ENCODE measurements at regions not wholly inside any gene's neighbourhood (a gene's known extent, or its start where the extent isn't known, plus 50 kb on each side); places are given as distances from the start of the nearest gene placed in this dataset.

DNA sequence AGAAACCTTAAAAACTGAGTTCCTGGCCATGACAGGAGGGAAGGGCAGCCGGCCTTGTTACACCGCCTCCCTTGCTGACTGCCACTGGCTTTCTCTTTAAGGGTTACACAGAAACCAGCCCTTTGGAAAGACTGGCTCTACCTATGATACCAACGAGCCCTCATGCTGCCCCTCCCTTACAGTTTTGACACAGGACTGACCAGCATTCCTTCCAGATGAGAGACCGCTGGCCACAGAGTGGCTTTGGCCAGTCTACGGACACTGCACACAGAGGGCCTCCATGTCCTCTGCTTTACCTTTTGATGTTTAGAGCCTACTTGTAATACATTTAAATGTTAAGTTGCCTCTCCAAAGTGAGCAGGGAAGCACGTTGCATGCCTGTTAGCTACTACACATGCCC lies 243.2 kb upstream of the GMDS start:
- Histone ChIP-seq H3K9ac (ENCODE audit: low read length in 2 of 2) (no peak overlapping the region), H3K4me3 (ENCODE audit: low read length in 2 of 2) (no peak overlapping the region), H3K36me3 (ENCODE audit: control insufficient read depth in 2 of 2, insufficient read depth in 2 of 2, low read length in 2 of 2) (no peaks in the 10 kb centered on the region), H3K27ac (ENCODE audit: low read length) (no peak overlapping the region), H3K4me1 (ENCODE audit: control insufficient read depth, insufficient read depth, low read length) (no peaks in the 10 kb centered on the region), H3K9me3 (ENCODE audit: control insufficient read depth in 2 of 2, low read length in 2 of 2) (peaks cover 0 to 4% of the 10 kb centered on the region in 2 donors), H3K27me3 (ENCODE audit: control insufficient read depth in 1 of 2, insufficient read depth in 2 of 2, low read length in 2 of 2) (no peaks in the 10 kb centered on the region)

DNA sequence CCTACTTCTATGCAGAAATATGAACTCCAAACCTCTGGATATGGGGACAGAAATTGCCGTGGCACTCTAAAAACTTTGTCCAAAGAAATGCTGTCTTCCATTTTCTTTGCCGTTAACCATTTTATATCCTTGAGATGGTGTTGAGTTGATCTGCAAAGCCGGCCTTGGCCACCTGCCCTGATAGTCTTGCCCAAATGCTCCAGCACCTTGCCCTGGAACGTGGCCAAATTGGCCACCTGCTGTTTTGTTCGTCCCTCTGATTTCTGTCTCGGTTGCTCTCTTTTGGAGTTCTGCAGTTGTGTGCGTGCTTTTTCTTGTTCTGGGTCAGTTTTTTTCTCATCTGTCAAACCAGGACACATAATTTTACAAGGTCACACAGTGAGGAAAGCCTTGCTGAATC lies 239.7 kb upstream of the GMDS start:
- peaks cover 0 to 8% of the 10 kb centered on the region in 2 donors for H3K9me3 ChIP-seq (ENCODE audit: control insufficient read depth in 2 of 2, low read length in 2 of 2)
- no peaks in the 10 kb centered on the region for H3K36me3 ChIP-seq (ENCODE audit: control insufficient read depth in 2 of 2, insufficient read depth in 2 of 2, low read length in 2 of 2)
- peaks cover 5% of the 10 kb centered on the region for H3K4me1 ChIP-seq (ENCODE audit: control insufficient read depth, insufficient read depth, low read length)
- H3K27me3 ChIP-seq (ENCODE audit: control insufficient read depth in 1 of 2, insufficient read depth in 2 of 2, low read length in 2 of 2): no peaks in the 10 kb centered on the region
- no peak overlapping the region for H3K9ac ChIP-seq (ENCODE audit: low read length in 2 of 2)
- H3K27ac ChIP-seq (ENCODE audit: low read length): no peak overlapping the region
- H3K4me3 ChIP-seq (ENCODE audit: low read length in 2 of 2): no peak overlapping the region

DNA sequence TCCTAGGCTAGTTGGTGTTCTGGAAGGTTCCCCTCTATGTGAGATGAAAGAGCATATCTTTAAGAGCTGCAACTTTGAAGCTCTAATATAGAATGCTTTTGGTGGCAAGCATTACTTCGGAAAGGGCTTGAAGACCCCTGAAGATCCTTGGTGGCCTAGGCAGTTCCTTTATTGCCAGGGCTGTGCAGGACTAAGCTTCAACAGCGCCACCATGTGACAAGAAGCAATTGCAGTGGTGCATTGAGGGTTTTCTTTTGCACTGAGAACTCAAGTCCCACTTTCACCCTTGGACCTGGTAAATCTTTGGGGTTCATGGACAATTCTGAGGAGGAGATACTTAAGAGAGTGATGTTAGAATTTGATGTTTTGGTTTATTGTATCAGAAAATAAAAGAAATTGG lies 237.4 kb upstream of the GMDS start:
- H3K4me3 ChIP-seq (ENCODE audit: low read length in 2 of 2): no peak overlapping the region
- peaks cover 0 to 8% of the 10 kb centered on the region in 2 donors for H3K9me3 ChIP-seq (ENCODE audit: control insufficient read depth in 2 of 2, low read length in 2 of 2)
- H3K4me1 ChIP-seq (ENCODE audit: control insufficient read depth, insufficient read depth, low read length): peaks cover 12% of the 10 kb centered on the region
- H3K27ac ChIP-seq (ENCODE audit: low read length): no peak overlapping the region
- H3K9ac ChIP-seq (ENCODE audit: low read length in 2 of 2): no peak overlapping the region
- H3K27me3 ChIP-seq (ENCODE audit: control insufficient read depth in 1 of 2, insufficient read depth in 2 of 2, low read length in 2 of 2): no peaks in the 10 kb centered on the region
- H3K36me3 ChIP-seq (ENCODE audit: control insufficient read depth in 2 of 2, insufficient read depth in 2 of 2, low read length in 2 of 2): no peaks in the 10 kb centered on the region

- Histone ChIP-seq H3K4me3 (ENCODE audit: low read length in 2 of 2) (no peak overlapping the region), H3K9ac (ENCODE audit: low read length in 2 of 2) (no peak overlapping the region), H3K27me3 (ENCODE audit: control insufficient read depth in 1 of 2, insufficient read depth in 2 of 2, low read length in 2 of 2) (no peaks in the 10 kb centered on the region), H3K9me3 (ENCODE audit: control insufficient read depth in 2 of 2, low read length in 2 of 2) (peaks cover 0 to 8% of the 10 kb centered on the region in 2 donors), H3K36me3 (ENCODE audit: control insufficient read depth in 2 of 2, insufficient read depth in 2 of 2, low read length in 2 of 2) (no peaks in the 10 kb centered on the region), H3K4me1 (ENCODE audit: control insufficient read depth, insufficient read depth, low read length) (peaks cover 12% of the 10 kb centered on the region), H3K27ac (ENCODE audit: low read length) (no peak overlapping the region)
Observed at GRCh38 chr6:2481307-2481706, 235.9 kb upstream of the GMDS start.

DNA sequence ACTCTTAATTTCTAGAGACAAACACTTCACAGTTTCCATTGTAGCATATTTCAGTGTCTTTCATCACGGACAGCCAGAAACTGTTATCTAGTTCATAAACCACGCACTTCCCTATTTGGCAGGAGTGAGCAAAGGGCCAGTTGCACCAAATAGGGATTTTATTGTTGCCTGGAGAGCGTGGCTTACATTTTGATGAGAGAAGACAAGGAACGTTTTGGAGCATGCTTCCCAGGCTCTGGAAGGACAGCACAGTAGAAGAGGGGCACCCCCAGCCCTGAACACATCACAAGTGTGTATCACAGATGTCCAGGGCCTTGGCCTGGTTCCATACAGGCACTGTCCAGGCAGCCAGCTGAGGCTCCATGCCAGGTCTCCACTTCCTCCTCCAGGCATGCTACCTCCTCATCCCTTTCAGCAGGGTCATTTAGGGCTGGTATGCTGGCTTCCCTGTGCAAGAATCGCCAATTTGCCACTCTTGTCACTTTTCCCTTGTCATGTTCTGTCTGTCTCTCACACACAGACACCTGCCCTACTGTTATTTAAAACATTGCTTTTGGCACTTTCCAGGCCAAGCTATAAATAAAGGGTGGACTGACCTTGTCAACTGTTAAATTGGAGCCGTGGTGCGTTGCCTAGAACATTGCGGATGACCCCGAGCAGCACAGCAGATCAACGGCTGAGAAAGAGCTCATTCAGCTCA lies 235.0 kb upstream of the GMDS start:
- Histone ChIP-seq H3K27ac (ENCODE audit: low read length) (no peak overlapping the region), H3K27me3 (ENCODE audit: control insufficient read depth in 1 of 2, insufficient read depth in 2 of 2, low read length in 2 of 2) (no peaks in the 10 kb centered on the region), H3K4me1 (ENCODE audit: control insufficient read depth, insufficient read depth, low read length) (peaks cover 12% of the 10 kb centered on the region), H3K4me3 (ENCODE audit: low read length in 2 of 2) (no peak overlapping the region), H3K9me3 (ENCODE audit: control insufficient read depth in 2 of 2, low read length in 2 of 2) (peaks cover 0 to 8% of the 10 kb centered on the region in 2 donors), H3K36me3 (ENCODE audit: control insufficient read depth in 2 of 2, insufficient read depth in 2 of 2, low read length in 2 of 2) (no peaks in the 10 kb centered on the region), H3K9ac (ENCODE audit: low read length in 2 of 2) (no peak overlapping the region)

DNA sequence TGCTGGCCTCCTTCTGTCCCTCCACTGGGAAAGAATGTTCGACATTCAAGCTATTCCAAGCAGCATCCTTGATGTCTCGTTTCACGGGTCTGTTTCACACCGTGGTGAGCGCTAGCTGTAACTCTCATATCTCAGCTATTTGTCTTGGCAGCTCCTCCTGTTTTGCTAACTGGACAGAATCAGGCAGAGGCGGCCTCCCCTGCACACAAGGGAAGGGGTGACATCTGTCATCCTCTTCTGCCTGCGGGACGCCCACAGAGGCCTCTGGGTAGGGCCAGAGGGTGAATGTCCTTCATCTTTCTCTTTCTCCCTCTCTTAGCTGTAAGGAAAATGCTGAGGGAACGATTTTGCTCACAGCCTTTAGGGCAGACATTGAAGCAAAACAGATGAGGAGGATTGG lies 232.8 kb upstream of the GMDS start:
- Histone ChIP-seq H3K9ac (ENCODE audit: low read length in 2 of 2) (no peak overlapping the region), H3K27me3 (ENCODE audit: control insufficient read depth in 1 of 2, insufficient read depth in 2 of 2, low read length in 2 of 2) (no peaks in the 10 kb centered on the region), H3K27ac (ENCODE audit: low read length) (no peak overlapping the region), H3K36me3 (ENCODE audit: control insufficient read depth in 2 of 2, insufficient read depth in 2 of 2, low read length in 2 of 2) (no peaks in the 10 kb centered on the region), H3K4me1 (ENCODE audit: control insufficient read depth, insufficient read depth, low read length) (peaks cover 12% of the 10 kb centered on the region), H3K4me3 (ENCODE audit: low read length in 2 of 2) (no peak overlapping the region), H3K9me3 (ENCODE audit: control insufficient read depth in 2 of 2, low read length in 2 of 2) (peaks cover 3 to 4% of the 10 kb centered on the region in 2 donors)

DNA sequence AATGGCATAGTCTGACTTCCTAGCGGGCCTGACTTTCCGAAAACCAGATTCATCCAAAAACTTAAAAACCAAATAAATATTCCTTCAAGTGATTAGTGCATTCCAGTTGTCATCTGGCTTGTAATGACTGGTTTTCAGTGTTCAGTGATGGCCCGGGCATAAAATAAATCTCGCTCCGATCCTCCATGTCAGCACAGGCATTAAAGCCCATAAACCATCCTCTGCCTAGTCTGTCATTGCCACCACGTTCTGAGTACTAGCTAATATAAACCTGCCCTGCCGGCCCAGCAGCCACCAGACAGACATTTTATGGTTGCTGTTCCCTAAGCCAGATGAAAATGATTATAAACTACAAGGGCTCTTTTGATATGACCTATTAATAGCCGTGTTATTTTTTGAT lies 232.3 kb upstream of the GMDS start:
- Histone ChIP-seq H3K27ac (ENCODE audit: low read length) (no peak overlapping the region), H3K4me3 (ENCODE audit: low read length in 2 of 2) (no peak overlapping the region), H3K36me3 (ENCODE audit: control insufficient read depth in 2 of 2, insufficient read depth in 2 of 2, low read length in 2 of 2) (no peaks in the 10 kb centered on the region), H3K9ac (ENCODE audit: low read length in 2 of 2) (no peak overlapping the region), H3K9me3 (ENCODE audit: control insufficient read depth in 2 of 2, low read length in 2 of 2) (peaks cover 2 to 3% of the 10 kb centered on the region in 2 donors), H3K4me1 (ENCODE audit: control insufficient read depth, insufficient read depth, low read length) (peaks cover 12% of the 10 kb centered on the region), H3K27me3 (ENCODE audit: control insufficient read depth in 1 of 2, insufficient read depth in 2 of 2, low read length in 2 of 2) (no peaks in the 10 kb centered on the region)

- H3K27me3 ChIP-seq (ENCODE audit: control insufficient read depth in 1 of 2, insufficient read depth in 2 of 2, low read length in 2 of 2): no peaks in the 10 kb centered on the region
- no peak overlapping the region for H3K4me3 ChIP-seq (ENCODE audit: low read length in 2 of 2)
- H3K27ac ChIP-seq (ENCODE audit: low read length): no peak overlapping the region
- peaks cover 0 to 3% of the 10 kb centered on the region in 2 donors for H3K9me3 ChIP-seq (ENCODE audit: control insufficient read depth in 2 of 2, low read length in 2 of 2)
- H3K36me3 ChIP-seq (ENCODE audit: control insufficient read depth in 2 of 2, insufficient read depth in 2 of 2, low read length in 2 of 2): no peaks in the 10 kb centered on the region
- H3K9ac ChIP-seq (ENCODE audit: low read length in 2 of 2): no peak overlapping the region
- H3K4me1 ChIP-seq (ENCODE audit: control insufficient read depth, insufficient read depth, low read length): peaks cover 12% of the 10 kb centered on the region
Observed at GRCh38 chr6:2477250-2477649, 231.8 kb upstream of the GMDS start.

DNA sequence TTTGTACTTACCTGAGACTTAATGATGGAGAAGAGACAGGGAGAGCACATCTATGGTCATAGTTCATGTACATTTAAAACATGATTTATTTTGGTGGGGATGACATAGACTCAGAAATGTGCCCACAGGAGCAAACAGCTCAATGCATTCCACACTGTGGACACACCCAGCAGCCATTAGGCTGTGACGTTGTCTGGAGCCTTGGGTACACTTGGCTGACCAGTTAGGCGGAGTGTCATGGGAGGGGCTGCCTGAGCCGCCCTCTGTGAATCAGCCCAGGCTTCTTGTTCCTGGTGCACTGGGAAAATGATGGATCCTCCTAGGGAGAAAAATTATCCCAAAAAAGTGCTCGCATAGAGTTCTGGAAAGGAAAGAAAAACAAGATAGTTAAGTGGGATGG lies 231.0 kb upstream of the GMDS start:
- no peaks in the 10 kb centered on the region for H3K36me3 ChIP-seq (ENCODE audit: control insufficient read depth in 2 of 2, insufficient read depth in 2 of 2, low read length in 2 of 2)
- H3K9me3 ChIP-seq (ENCODE audit: control insufficient read depth in 2 of 2, low read length in 2 of 2): peaks cover 0 to 3% of the 10 kb centered on the region in 2 donors
- no peak overlapping the region for H3K27ac ChIP-seq (ENCODE audit: low read length)
- H3K9ac ChIP-seq (ENCODE audit: low read length in 2 of 2): no peak overlapping the region
- H3K27me3 ChIP-seq (ENCODE audit: control insufficient read depth in 1 of 2, insufficient read depth in 2 of 2, low read length in 2 of 2): no peaks in the 10 kb centered on the region
- H3K4me1 ChIP-seq (ENCODE audit: control insufficient read depth, insufficient read depth, low read length): peaks cover 12% of the 10 kb centered on the region
- H3K4me3 ChIP-seq (ENCODE audit: low read length in 2 of 2): no peak overlapping the region

GRCh38 chr6:2471472-2471871 lies 226.1 kb upstream of the GMDS start:
- no peaks in the 10 kb centered on the region for H3K4me1 ChIP-seq (ENCODE audit: control insufficient read depth, insufficient read depth, low read length)
- no peak overlapping the region for H3K9ac ChIP-seq (ENCODE audit: low read length in 2 of 2)

DNA sequence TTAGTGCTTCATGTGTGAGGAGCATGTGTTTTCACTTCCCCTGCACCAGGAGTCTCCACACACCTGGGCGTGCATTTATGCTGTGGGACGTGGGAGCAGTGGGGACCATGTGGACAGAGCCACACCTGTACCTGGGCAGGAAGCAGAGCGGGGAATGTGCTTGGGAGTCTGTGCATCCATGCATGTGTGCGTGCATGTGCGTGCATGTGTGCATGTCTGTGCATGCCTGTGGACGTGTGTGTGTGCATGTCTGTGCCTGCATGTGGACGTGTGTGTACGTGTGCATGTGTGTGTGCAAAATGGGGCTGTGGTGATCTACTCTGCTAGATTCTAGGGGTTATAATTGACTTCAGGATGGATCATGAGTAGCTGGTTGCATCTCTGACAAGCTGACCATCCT lies 224.0 kb upstream of the GMDS start:
- no peak overlapping the region for H3K27ac ChIP-seq (ENCODE audit: low read length)
- no peaks in the 10 kb centered on the region for H3K36me3 ChIP-seq (ENCODE audit: control insufficient read depth in 2 of 2, insufficient read depth in 2 of 2, low read length in 2 of 2)
- no peaks in the 10 kb centered on the region for H3K9me3 ChIP-seq (ENCODE audit: control insufficient read depth in 2 of 2, low read length in 2 of 2)
- no peak overlapping the region for H3K4me3 ChIP-seq (ENCODE audit: low read length in 2 of 2)
- peaks cover 3 to 4% of the 10 kb centered on the region in 2 donors for H3K27me3 ChIP-seq (ENCODE audit: control insufficient read depth in 1 of 2, insufficient read depth in 2 of 2, low read length in 2 of 2)
- no peaks in the 10 kb centered on the region for H3K4me1 ChIP-seq (ENCODE audit: control insufficient read depth, insufficient read depth, low read length)
- no peak overlapping the region for H3K9ac ChIP-seq (ENCODE audit: low read length in 2 of 2)

More at GRCh38 chr6:2471472-2471871, 226.1 kb upstream of the GMDS start:
- Histone ChIP-seq H3K27ac (ENCODE audit: low read length) (no peak overlapping the region), H3K9me3 (ENCODE audit: control insufficient read depth in 2 of 2, low read length in 2 of 2) (peaks cover 0 to 3% of the 10 kb centered on the region in 2 donors), H3K4me3 (ENCODE audit: low read length in 2 of 2) (no peak overlapping the region), H3K27me3 (ENCODE audit: control insufficient read depth in 1 of 2, insufficient read depth in 2 of 2, low read length in 2 of 2) (peaks cover 3 to 4% of the 10 kb centered on the region in 2 donors), H3K36me3 (ENCODE audit: control insufficient read depth in 2 of 2, insufficient read depth in 2 of 2, low read length in 2 of 2) (no peaks in the 10 kb centered on the region)

All from stomach smooth muscle (tissue), 2 donors.